GM12892 (cell line): ENCODE measurements at regions not wholly inside any gene's neighbourhood (a gene's known extent, or its start where the extent isn't known, plus 50 kb on each side); places are given as distances from the start of the nearest gene placed in this dataset.

ENCODE experiments used
- POLR2A ChIP-seq: IDR thresholded peaks from 2 replicates; pipeline ENCODE4 v1.6.1; 2011; ENCODE audit warnings: low read depth, low read length, control low read depth
- POLR2AphosphoS5 ChIP-seq: IDR thresholded peaks from 2 replicates; pipeline ENCODE4 v1.6.1; 2011; ENCODE audit warnings: low read depth, low read length, control low read depth
- TAF1 ChIP-seq: IDR thresholded peaks from 2 replicates; pipeline ENCODE4 v1.6.1; 2011; ENCODE audit warnings: low read depth, mild to moderate bottlenecking, control low read depth, low read length, borderline replicate concordance

- TF ChIP-seq POLR2AphosphoS5 (no peak), TAF1 (no peak), POLR2A (no peak)
These were observed 797.7 kb downstream of the RAPGEF2 start for GRCh38 chr4:159900562-159900961.
